CD4-positive, alpha-beta memory T cell (primary cell): ENCODE measurements at regions not wholly inside any gene's neighbourhood (a gene's known extent, or its start where the extent isn't known, plus 50 kb on each side); places are given as distances from the start of the nearest gene placed in this dataset.
A peak's percentile ranks its signal among the peaks of the same experiment; 100 is the strongest.

Experiments used
- CTCF ChIA-PET: fragments of 350-600 bp; sonication (Branson Sonifier 250); formaldehyde crosslinking; loops from one replicate; lab custom pipeline; 2021; ENCODE audit warnings: inconsistent platforms; ENCODE audit not compliant: partially characterized antibody; lab: Charles Lee
- POLR2A ChIA-PET: fragments of 350-600 bp; sonication (Branson Sonifier 250); formaldehyde crosslinking; loops from one replicate; lab custom pipeline; 2021; ENCODE audit not compliant: partially characterized antibody; lab: Charles Lee
- DNase-seq, 5 donors: peaks; one replicate each; pipeline versions ENCODE4 v3.0.0 to v3.0.0-alpha.2; 2020 to 2022; ENCODE audit warnings: mixed read lengths in 1 of 5
- H3K27ac ChIP-seq: one replicate; pipeline ENCODE4 v1.7.0; 2013; ENCODE audit warnings: low read depth, low read length
- H3K27me3 ChIP-seq: 2 replicates; pipeline ENCODE4 v1.7.0; 2013; ENCODE audit warnings: mild to moderate bottlenecking, low read length, moderate library complexity; ENCODE audit not compliant: insufficient read depth
- H3K36me3 ChIP-seq: 2 replicates; pipeline ENCODE4 v1.7.0; 2013; ENCODE audit warnings: mild to moderate bottlenecking, low read length, moderate library complexity; ENCODE audit not compliant: insufficient read depth
- H3K4me1 ChIP-seq: 2 replicates; pipeline ENCODE4 v1.7.0; 2013; ENCODE audit warnings: mild to moderate bottlenecking, low read length, moderate library complexity; ENCODE audit not compliant: insufficient read depth
- H3K4me3 ChIP-seq, 2 donors: one replicate each; pipeline ENCODE4 v1.7.0; 2013; ENCODE audit warnings: low read length in 2 of 2, mild to moderate bottlenecking in 1 of 2
- H3K9me3 ChIP-seq, 2 donors: one replicate each; pipeline ENCODE4 v1.7.0; 2013; ENCODE audit warnings: low read length in 2 of 2, control low read depth in 1 of 2; ENCODE audit not compliant: control insufficient read depth in 1 of 2
- H3K27ac Mint-ChIP-seq, 7 donors: one replicate each; pipeline ENCODE4 v1.8.0; 2020 to 2021; ENCODE audit warnings: mixed read lengths in 7 of 7, mild to moderate bottlenecking in 6 of 7, inconsistent platforms in 3 of 7, moderate library complexity in 3 of 7
- H3K27me3 Mint-ChIP-seq, 2 donors: one replicate each; pipeline ENCODE4 v1.8.0; 2020 to 2021; ENCODE audit warnings: mixed read lengths in 2 of 2
- H3K36me3 Mint-ChIP-seq, 2 donors: one replicate each; pipeline ENCODE4 v1.8.0; 2020 to 2021; ENCODE audit warnings: mixed read lengths in 2 of 2, inconsistent platforms in 1 of 2, mild to moderate bottlenecking in 1 of 2
- H3K4me1 Mint-ChIP-seq, 4 donors: one replicate each; pipeline ENCODE4 v1.8.0; 2020 to 2021; ENCODE audit warnings: mixed read lengths in 4 of 4, mild to moderate bottlenecking in 1 of 4
- H3K4me3 Mint-ChIP-seq, 8 donors: one replicate each; pipeline ENCODE4 v1.8.0; 2020 to 2021; ENCODE audit warnings: mixed read lengths in 8 of 8, mild to moderate bottlenecking in 7 of 8, moderate library complexity in 6 of 8, inconsistent platforms in 3 of 8
- H3K9me3 Mint-ChIP-seq, 8 donors: one replicate each; pipeline ENCODE4 v1.8.0; 2020 to 2021; ENCODE audit warnings: mixed read lengths in 8 of 8, mild to moderate bottlenecking in 5 of 8, inconsistent platforms in 3 of 8, moderate library complexity in 1 of 8
- intact Hi-C: fragments of 100-400 bp; cut with micrococcal nuclease; formaldehyde crosslinking; loops from one replicate; pipeline ENCODE4 v1.15.1; 2023

DNA sequence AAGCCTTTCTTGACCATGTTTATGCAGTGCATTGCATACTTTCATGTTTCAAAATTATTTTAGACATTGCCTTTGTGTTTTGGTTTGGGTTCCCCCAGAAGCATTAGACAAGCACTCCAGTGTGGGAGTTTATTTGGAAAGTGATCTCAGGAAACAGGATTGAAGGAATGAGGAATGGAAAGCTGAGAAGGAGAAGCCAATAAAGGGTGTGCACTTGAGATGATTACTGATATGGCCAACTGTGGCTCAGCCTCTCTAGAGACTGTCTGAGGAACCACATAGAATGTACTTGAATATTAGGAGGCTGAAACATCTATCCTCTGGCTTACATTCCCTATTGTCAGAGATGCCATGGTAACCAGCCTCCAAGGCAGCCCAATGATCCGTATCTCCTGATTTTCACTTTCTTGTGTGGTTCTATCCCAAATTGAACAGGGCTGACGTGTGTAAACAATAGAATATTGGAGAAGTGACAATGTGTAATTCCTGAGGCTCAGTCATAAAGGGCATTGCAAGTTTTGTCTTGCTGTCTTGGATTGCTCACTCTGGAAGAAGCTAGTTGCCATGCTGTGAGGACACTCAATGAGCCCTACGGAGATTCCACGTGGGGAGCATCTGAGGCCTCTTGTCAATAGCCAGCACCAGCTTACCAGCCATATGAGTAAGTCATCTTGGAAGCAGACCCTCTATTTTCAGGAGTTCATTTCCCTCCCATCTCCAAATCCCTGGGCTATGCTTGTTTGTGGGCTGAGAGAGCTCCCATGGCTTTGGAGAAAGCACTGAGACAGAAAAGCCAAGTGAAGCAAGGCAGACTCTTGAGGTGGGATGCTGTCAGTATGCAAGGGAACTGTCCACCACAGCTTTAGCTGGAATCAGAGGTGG is 84.7 kb downstream of the SCN11A start:
- ChIA-PET POLR2A (no interaction called here), CTCF (no interaction called here)

DNA sequence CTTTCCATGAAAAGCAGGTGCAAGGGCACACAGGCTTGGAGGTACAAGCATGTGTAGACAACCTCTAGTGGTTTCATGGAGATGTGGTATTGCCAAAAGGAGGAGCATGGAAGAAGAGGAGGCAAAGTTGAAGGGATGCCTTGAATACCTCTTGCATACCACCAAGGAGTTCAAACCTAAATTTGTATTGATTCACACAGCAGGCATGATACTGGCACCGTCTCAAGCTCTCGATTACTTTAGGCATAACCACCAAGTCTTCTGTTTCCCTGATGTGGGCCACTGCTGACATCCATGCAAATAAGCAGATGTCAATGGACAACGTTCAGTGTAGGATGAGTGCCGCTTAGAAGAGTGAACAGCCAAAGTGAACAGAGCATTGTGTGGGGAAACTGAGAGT is 87.1 kb downstream of the SCN11A start:
- Histone ChIP-seq H3K27me3 (peaks cover 4% of the 10 kb centered on the region), H3K4me1 (no peaks in the 10 kb centered on the region), H3K4me3 (no peak overlapping the region), H3K27ac (no peak overlapping the region), H3K36me3 (no peaks in the 10 kb centered on the region), H3K9me3 (no peaks in the 10 kb centered on the region)
- CTCF ChIA-PET = interaction anchor here (2.1 kb wide), 1 partner anchor 9 kb away, joined by 5 read pairs; no protein-coding TSS in a partner anchor
- POLR2A ChIA-PET = no interaction called here
- no peak for DNase-seq
- Mint-ChIP-seq H3K36me3 (no peaks in the 10 kb centered on the region), H3K4me1 (peaks cover 2 to 5% (median 5%) of the 10 kb centered on the region in 4 donors), H3K9me3 (no peaks in the 10 kb centered on the region), H3K27me3 (peaks cover 2 to 6% of the 10 kb centered on the region in 2 donors), H3K27ac (no peak overlapping the region), H3K4me3 (no peak overlapping the region)
- intact Hi-C loops = no loop called here

More for the DNA sequence above, 84.7 kb downstream of the SCN11A start:
- H3K4me1 Mint-ChIP-seq = no peaks in the 10 kb centered on the region
- H3K27me3 Mint-ChIP-seq = peaks cover 9 to 12% of the 10 kb centered on the region in 2 donors
- no peak overlapping the region for H3K4me3 Mint-ChIP-seq
- no peak overlapping the region for H3K27ac Mint-ChIP-seq
- H3K27me3 ChIP-seq = peaks cover 4% of the 10 kb centered on the region
- intact Hi-C loops = no loop called here
- H3K4me1 ChIP-seq = no peaks in the 10 kb centered on the region
- no peak for DNase-seq
- H3K9me3 Mint-ChIP-seq = no peaks in the 10 kb centered on the region
- H3K27ac ChIP-seq = no peak overlapping the region
- H3K9me3 ChIP-seq = no peaks in the 10 kb centered on the region
- H3K4me3 ChIP-seq = no peak overlapping the region
- H3K36me3 Mint-ChIP-seq = no peaks in the 10 kb centered on the region
- H3K36me3 ChIP-seq = no peaks in the 10 kb centered on the region

DNA sequence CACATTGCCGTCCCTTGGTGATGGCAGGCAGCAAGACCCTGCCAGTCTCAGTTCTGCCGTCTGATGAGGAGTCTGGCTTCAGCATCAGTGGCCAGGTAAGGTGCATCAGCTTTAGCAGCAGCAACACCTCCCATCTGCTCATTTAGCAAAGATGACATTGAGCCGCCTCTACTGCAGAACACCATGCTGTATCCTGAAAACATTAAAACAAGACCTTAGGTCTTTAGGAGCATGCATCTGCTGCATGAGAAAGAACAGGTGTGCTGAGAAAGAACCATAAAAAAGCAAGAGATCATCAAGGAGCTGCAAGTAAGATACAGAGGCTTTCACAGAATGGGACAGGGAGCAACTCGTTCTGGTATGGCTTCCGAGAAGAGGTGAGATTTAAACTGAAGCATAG is 87.5 kb downstream of the SCN11A start:
- no peaks in the 10 kb centered on the region for H3K9me3 ChIP-seq
- POLR2A ChIA-PET = no interaction called here
- no peak for DNase-seq
- Mint-ChIP-seq H3K9me3 (no peaks in the 10 kb centered on the region), H3K27ac (no peak overlapping the region), H3K36me3 (no peaks in the 10 kb centered on the region), H3K4me1 (peaks cover 2 to 5% (median 5%) of the 10 kb centered on the region in 4 donors), H3K27me3 (peaks cover 2 to 6% of the 10 kb centered on the region in 2 donors), H3K4me3 (no peak overlapping the region)
- H3K27ac ChIP-seq = no peak overlapping the region
- H3K36me3 ChIP-seq = no peaks in the 10 kb centered on the region
- intact Hi-C loops = no loop called here
- H3K4me3 ChIP-seq = no peak overlapping the region
- no peaks in the 10 kb centered on the region for H3K4me1 ChIP-seq
- peaks cover under 1% of the 10 kb centered on the region for H3K27me3 ChIP-seq
- CTCF ChIA-PET = interaction anchor here (2.1 kb wide), 1 partner anchor 9 kb away, joined by 5 read pairs; no protein-coding TSS in a partner anchor

DNA sequence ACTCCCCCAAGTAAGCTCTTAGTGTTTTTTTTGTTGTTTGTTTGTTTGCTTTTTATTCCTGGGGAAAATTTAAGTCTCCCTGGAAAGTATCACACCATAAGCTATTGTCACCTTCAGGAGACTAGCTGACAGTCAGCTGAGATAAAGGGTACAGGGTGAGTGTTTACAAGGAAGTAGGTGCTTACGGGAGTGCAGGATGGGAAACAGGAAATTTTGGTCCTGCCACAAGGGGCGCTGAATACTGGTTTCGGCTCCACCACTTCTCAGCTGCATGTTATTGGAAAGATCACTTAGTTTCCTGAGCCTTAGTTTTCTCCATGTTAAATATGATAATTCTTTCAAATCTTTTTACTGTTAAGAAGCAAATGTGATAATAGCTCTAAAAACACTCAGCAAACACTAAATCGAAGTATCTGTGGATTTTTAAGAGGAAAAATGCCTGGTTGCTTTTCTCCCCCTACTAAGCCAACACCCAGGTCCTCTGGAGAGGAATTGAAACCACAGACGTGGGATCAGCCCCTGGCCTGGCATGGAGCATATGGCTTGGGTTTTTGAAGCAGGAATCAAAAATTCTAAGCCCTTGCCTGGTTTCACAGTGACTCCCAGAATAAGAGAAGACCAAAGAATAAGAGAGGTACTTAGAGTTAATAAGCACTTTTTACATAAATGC is 90.7 kb downstream of the SCN11A start:
- POLR2A ChIA-PET = no interaction called here
- Mint-ChIP-seq H3K9me3 (no peaks in the 10 kb centered on the region), H3K27ac (peak overlapping the region in 2 of 7 donors; percentile 57 to 60), H3K27me3 (peaks cover 2% of the 10 kb centered on the region in 2 donors), H3K4me3 (no peak overlapping the region), H3K4me1 (peaks cover 2 to 5% (median 5%) of the 10 kb centered on the region in 4 donors), H3K36me3 (no peaks in the 10 kb centered on the region)
- CTCF ChIA-PET = interaction anchor here (0.7 to 2.4 kb wide), 11 partner anchors 8 to 66 kb away, joined by 3 to 15 read pairs (median 5); no protein-coding TSS in a partner anchor
- Histone ChIP-seq H3K4me3 (no peak overlapping the region), H3K27me3 (no peaks in the 10 kb centered on the region), H3K4me1 (no peaks in the 10 kb centered on the region), H3K27ac (no peak overlapping the region), H3K36me3 (no peaks in the 10 kb centered on the region), H3K9me3 (no peaks in the 10 kb centered on the region)
- intact Hi-C loops = no loop called here
- peak in 3 of 5 donors; percentile 2 to 8 (median 3) for DNase-seq

DNA sequence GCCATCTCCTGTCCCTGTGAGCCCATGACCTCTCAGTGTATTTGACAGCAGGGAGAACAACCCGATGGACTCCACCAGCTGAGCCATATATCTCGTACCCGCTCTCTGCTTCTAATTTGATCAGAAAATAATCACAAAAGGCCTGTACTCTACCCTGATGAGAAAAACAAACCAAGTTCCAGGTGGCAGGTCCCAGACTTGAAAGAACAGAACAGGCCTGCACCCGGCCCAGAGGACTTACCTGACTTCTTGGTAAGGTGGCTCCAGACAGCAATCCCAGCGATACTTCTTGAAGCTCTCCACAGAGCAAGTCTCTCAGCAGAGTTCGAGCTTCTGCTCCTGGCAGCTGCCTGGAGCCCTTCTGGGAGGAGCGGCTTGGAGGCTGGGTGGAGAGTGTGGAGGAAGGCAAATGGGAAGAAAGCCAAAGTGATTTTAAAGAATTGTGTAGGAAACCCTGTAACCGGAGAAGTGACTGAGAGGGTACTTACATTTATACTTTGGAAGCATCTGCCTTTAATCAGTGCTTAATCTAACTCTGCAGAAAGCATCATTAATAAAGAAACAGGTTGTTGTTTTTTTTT is 91.6 kb downstream of the SCN11A start:
- intact Hi-C loops = no loop called here
- no peaks in the 10 kb centered on the region for H3K36me3 ChIP-seq
- no peak overlapping the region for H3K4me3 ChIP-seq
- H3K27ac Mint-ChIP-seq = no peak overlapping the region
- DNase-seq = no peak
- H3K9me3 Mint-ChIP-seq = no peaks in the 10 kb centered on the region
- H3K4me1 ChIP-seq = no peaks in the 10 kb centered on the region
- peaks cover 2 to 5% (median 5%) of the 10 kb centered on the region in 4 donors for H3K4me1 Mint-ChIP-seq
- H3K27ac ChIP-seq = no peak overlapping the region
- ChIA-PET POLR2A (no interaction called here), CTCF (interaction anchor here (0.7 to 2.4 kb wide), 13 partner anchors 8 to 67 kb away, joined by 3 to 15 read pairs (median 5); no protein-coding TSS in a partner anchor)
- H3K4me3 Mint-ChIP-seq = no peak overlapping the region
- H3K9me3 ChIP-seq = no peaks in the 10 kb centered on the region
- peaks cover 2% of the 10 kb centered on the region in 2 donors for H3K27me3 Mint-ChIP-seq
- no peaks in the 10 kb centered on the region for H3K36me3 Mint-ChIP-seq
- no peaks in the 10 kb centered on the region for H3K27me3 ChIP-seq

DNA sequence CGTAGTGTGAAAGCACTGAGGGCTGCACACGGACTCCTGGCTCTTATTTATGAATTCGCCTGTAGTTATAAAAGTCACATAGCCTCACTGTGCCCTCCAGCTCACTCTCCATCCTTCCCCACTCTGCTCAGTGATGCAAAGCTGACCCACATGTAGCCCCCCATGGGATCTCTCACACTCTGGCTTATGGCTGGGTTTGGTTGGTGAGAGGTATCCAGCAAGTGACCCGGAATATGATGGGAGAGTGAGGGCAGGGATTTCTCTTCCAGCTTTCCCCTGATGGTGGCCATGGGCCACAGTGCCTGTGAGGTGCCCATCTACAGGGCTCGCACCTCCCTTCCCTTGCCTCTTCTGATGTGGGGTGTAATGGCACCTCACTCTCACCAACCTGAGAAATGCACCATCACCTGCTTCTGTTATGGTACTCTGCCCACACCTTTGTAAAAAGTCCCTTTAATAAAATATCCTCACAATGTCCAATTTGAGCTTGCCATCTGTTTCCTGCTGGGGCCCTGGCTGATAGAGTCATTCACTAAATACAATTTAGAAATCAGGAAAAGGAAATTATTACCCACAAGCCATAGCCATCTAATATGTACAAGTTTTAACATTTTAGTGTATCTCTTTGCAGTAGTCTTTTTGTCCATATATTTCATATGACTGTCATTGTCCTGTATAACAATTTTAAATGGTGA is 93.6 kb downstream of the SCN11A start:
- no peaks in the 10 kb centered on the region for H3K36me3 Mint-ChIP-seq
- Histone ChIP-seq H3K4me3 (no peak overlapping the region), H3K27me3 (no peaks in the 10 kb centered on the region), H3K9me3 (no peaks in the 10 kb centered on the region), H3K36me3 (no peaks in the 10 kb centered on the region), H3K4me1 (no peaks in the 10 kb centered on the region), H3K27ac (no peak overlapping the region)
- H3K27ac Mint-ChIP-seq = no peak overlapping the region
- ChIA-PET POLR2A (no interaction called here), CTCF (no interaction called here)
- H3K27me3 Mint-ChIP-seq = peaks cover 0 to 5% of the 10 kb centered on the region in 2 donors
- peaks cover 2 to 5% (median 5%) of the 10 kb centered on the region in 4 donors for H3K4me1 Mint-ChIP-seq
- no peaks in the 10 kb centered on the region for H3K9me3 Mint-ChIP-seq
- DNase-seq = no peak
- H3K4me3 Mint-ChIP-seq = no peak overlapping the region
- intact Hi-C loops = no loop called here
